Mononuclear cell (primary cell): ENCODE measurements at regions not wholly inside any gene's neighbourhood (a gene's known extent, or its start where the extent isn't known, plus 50 kb on each side); places are given as distances from the start of the nearest gene placed in this dataset.
"Not testable (repeated sequence)": the region's sequence is repeated elsewhere in the genome, so short reads cannot be mapped to it uniquely, and the experiment has no call there.

Source experiments
- H3K27me3 ChIP-seq: 2 replicates; pipeline ENCODE4 v1.6.0; 2011; ENCODE audit warnings: low read length, control low read depth; ENCODE audit not compliant: insufficient read depth
- H3K4me1 ChIP-seq: 2 replicates; pipeline ENCODE4 v1.5.1; 2011; ENCODE audit warnings: mild to moderate bottlenecking, low read length, control low read depth; ENCODE audit not compliant: insufficient read depth
- H3K4me3 ChIP-seq: 2 replicates; pipeline ENCODE4 v1.5.1; 2011; ENCODE audit warnings: mild to moderate bottlenecking, low read length, moderate library complexity
- H3K9me3 ChIP-seq: 2 replicates; pipeline ENCODE4 v1.5.1; 2011; ENCODE audit warnings: low read depth, mild to moderate bottlenecking, control low read depth, low read length

DNA sequence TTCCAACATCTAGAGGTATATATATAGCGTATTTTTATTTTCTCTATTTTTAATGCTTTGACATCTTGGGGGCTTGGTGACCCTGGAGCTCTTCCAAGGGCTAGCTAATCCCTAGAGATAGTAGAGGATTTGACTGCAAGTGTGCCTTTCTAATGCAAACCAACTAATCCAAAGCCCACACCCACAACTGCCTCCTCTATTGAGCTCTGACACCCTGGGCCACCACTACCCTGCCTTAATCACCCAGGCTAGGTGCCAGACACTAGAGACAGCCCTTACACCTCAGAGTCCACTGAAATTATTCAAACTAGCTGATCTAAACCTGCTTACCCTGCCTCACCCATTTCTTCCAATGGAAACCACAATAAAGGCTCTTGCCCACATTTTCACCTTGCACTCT lies 69.6 kb upstream of the ATXN3L start:
- Histone ChIP-seq H3K4me1 (no peaks in the 10 kb centered on the region), H3K4me3 (no peak overlapping the region), H3K27me3 (no peaks in the 10 kb centered on the region), H3K9me3 (no peaks in the 10 kb centered on the region)

- Histone ChIP-seq H3K9me3 (no peaks in the 10 kb centered on the region), H3K4me3 (no peak overlapping the region), H3K4me1 (no peaks in the 10 kb centered on the region), H3K27me3 (no peaks in the 10 kb centered on the region)
These were observed 68.0 kb upstream of the ATXN3L start for GRCh38 chrX:13387666-13388494.

DNA sequence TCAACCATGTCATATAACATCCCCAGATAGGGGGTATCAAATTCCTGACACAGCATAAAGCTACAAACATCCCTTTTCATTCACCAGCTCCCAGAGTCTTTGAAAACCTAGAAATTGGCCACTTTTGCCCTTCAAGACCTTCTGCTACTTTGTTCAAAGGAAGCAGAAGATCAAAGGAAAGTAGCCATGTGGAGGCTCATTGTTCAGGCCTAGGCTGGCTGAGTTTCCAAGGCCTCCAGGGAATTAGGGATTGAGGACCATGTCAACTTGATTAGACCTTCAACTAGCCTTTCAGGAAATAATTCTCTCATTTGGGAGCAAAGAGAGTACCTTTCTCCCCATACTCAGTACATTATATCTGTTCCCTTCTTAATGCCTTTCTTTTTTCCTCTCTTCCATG lies 66.8 kb upstream of the ATXN3L start:
- H3K4me3 ChIP-seq = no peak overlapping the region
- no peaks in the 10 kb centered on the region for H3K27me3 ChIP-seq
- no peaks in the 10 kb centered on the region for H3K4me1 ChIP-seq
- no peaks in the 10 kb centered on the region for H3K9me3 ChIP-seq

DNA sequence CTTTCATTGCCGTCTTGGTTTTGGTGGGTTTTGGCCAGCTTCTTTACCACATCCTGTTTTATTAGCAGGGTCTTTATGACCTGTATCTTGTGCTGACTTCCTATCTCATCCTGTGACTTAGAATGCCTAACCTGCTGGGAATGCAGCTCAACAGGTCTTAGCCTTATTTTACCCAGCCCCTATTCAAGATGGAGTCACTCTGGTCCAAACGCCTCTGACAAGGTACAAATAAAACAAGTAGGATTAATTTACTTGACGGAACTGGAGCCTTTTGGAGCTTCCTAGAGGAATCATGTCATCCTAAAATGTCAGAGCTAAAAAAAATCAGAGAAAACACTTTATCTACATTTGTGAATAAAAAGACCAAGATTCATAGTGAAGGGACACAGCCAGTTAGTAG lies 66.2 kb upstream of the ATXN3L start:
- Histone ChIP-seq H3K4me1 (no peaks in the 10 kb centered on the region), H3K27me3 (no peaks in the 10 kb centered on the region), H3K4me3 (no peak overlapping the region), H3K9me3 (no peaks in the 10 kb centered on the region)

GRCh38 chrX:13383907-13384306 lies 64.1 kb upstream of the ATXN3L start:
- no peaks in the 10 kb centered on the region for H3K27me3 ChIP-seq
- H3K4me1 ChIP-seq = no peaks in the 10 kb centered on the region
- H3K9me3 ChIP-seq = no peaks in the 10 kb centered on the region
- H3K4me3 ChIP-seq = no peak overlapping the region

GRCh38 chrX:13381514-13381913 lies 61.7 kb upstream of the ATXN3L start:
- Histone ChIP-seq H3K27me3 (no peaks in the 10 kb centered on the region), H3K4me3 (no peak overlapping the region), H3K4me1 (no peaks in the 10 kb centered on the region), H3K9me3 (no peaks in the 10 kb centered on the region)

- H3K9me3 ChIP-seq = no peaks in the 10 kb centered on the region
These were observed 60.4 kb upstream of the ATXN3L start for GRCh38 chrX:13380211-13380610.

GRCh38 chrX:13378562-13379518 lies 59.0 kb upstream of the ATXN3L start:
- H3K4me1 ChIP-seq, H3K9me3 ChIP-seq, H3K4me3 ChIP-seq, H3K27me3 ChIP-seq: not testable (repeated sequence)

More at GRCh38 chrX:13380211-13380610, 60.4 kb upstream of the ATXN3L start:
- no peaks in the 10 kb centered on the region for H3K4me1 ChIP-seq
- H3K4me3 ChIP-seq = no peak overlapping the region
- no peaks in the 10 kb centered on the region for H3K27me3 ChIP-seq

- H3K9me3 ChIP-seq = no peaks in the 10 kb centered on the region
- H3K27me3 ChIP-seq = no peaks in the 10 kb centered on the region
- H3K4me3 ChIP-seq = no peak overlapping the region
- no peaks in the 10 kb centered on the region for H3K4me1 ChIP-seq
These were observed 57.7 kb upstream of the ATXN3L start for GRCh38 chrX:13377550-13377934.

- Histone ChIP-seq H3K9me3 (no peaks in the 10 kb centered on the region), H3K4me1 (no peaks in the 10 kb centered on the region), H3K4me3 (no peak overlapping the region), H3K27me3 (no peaks in the 10 kb centered on the region)
These were observed 57.1 kb upstream of the ATXN3L start for GRCh38 chrX:13376857-13377549.

- not testable (repeated sequence) for H3K9me3 ChIP-seq, H3K4me3 ChIP-seq, H3K27me3 ChIP-seq, H3K4me1 ChIP-seq
These were observed 55.7 kb upstream of the ATXN3L start for GRCh38 chrX:13375596-13375995.

- Histone ChIP-seq H3K9me3 (no peaks in the 10 kb centered on the region), H3K27me3 (no peaks in the 10 kb centered on the region), H3K4me1 (no peaks in the 10 kb centered on the region), H3K4me3 (no peak overlapping the region)
These were observed 54.5 kb upstream of the ATXN3L start for GRCh38 chrX:13374364-13374763.

GRCh38 chrX:13373431-13374187 lies 53.8 kb upstream of the ATXN3L start:
- no peaks in the 10 kb centered on the region for H3K9me3 ChIP-seq
- no peak overlapping the region for H3K4me3 ChIP-seq
- H3K27me3 ChIP-seq = no peaks in the 10 kb centered on the region
- H3K4me1 ChIP-seq = no peaks in the 10 kb centered on the region

- H3K9me3 ChIP-seq = no peaks in the 10 kb centered on the region
- H3K4me1 ChIP-seq = no peaks in the 10 kb centered on the region
- no peaks in the 10 kb centered on the region for H3K27me3 ChIP-seq
- no peak overlapping the region for H3K4me3 ChIP-seq
These were observed 53.2 kb upstream of the ATXN3L start for GRCh38 chrX:13373027-13373426.
